ENCODE measurements at regions not wholly inside any gene's neighbourhood (a gene's known extent, or its start where the extent isn't known, plus 50 kb on each side); places are given as distances from the start of the nearest gene placed in this dataset.

GRCh38 chr5:126097876-126098275 is 325.3 kb upstream of the GRAMD2B start:
- TF ChIP-seq, protein P1, sequence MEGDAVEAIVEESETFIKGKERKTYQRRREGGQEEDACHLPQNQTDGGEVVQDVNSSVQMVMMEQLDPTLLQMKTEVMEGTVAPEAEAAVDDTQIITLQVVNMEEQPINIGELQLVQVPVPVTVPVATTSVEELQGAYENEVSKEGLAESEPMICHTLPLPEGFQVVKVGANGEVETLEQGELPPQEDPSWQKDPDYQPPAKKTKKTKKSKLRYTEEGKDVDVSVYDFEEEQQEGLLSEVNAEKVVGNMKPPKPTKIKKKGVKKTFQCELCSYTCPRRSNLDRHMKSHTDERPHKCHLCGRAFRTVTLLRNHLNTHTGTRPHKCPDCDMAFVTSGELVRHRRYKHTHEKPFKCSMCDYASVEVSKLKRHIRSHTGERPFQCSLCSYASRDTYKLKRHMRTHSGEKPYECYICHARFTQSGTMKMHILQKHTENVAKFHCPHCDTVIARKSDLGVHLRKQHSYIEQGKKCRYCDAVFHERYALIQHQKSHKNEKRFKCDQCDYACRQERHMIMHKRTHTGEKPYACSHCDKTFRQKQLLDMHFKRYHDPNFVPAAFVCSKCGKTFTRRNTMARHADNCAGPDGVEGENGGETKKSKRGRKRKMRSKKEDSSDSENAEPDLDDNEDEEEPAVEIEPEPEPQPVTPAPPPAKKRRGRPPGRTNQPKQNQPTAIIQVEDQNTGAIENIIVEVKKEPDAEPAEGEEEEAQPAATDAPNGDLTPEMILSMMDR (IDR thresholded peaks at IDR 0.05), result no peak
- no peak for TF ChIP-seq POLR2A (IDR thresholded peaks at IDR 0.05)

All from lower leg skin (tissue), 3 donors.